PC-3 (cell line): ENCODE measurements at regions not wholly inside any gene's neighbourhood (a gene's known extent, or its start where the extent isn't known, plus 50 kb on each side); places are given as distances from the start of the nearest gene placed in this dataset.
A peak's percentile ranks its signal among the peaks of the same experiment; 100 is the strongest.

Source experiments
- ATAC-seq: fragments of 200-7000 bp; cut with Tn5 transposase; 2 replicates; pipeline ENCODE4 v1.9.1; 2020; ENCODE audit warnings: mild to moderate bottlenecking, moderate library complexity
- BruUV-seq: library from RNA; stranded (reverse); fragments of 400-500 nt; replicated peaks from 2 replicates; lab custom pipeline; 2021; lab: Mats Ljungman, UMichigan
- CTCF ChIA-PET: fragments of 300-600 bp; sonication (Branson Sonifier 250); formaldehyde crosslinking; loops from one replicate; lab custom pipeline; 2022; ENCODE audit warnings: antibody characterized with exemption; lab: Charles Lee
- POLR2A ChIA-PET: fragments of 300-600 bp; sonication (Branson Sonifier 250); formaldehyde crosslinking; loops from one replicate; lab custom pipeline; 2022; ENCODE audit warnings: antibody characterized with exemption; ENCODE audit not compliant: unreplicated experiment; lab: Charles Lee
- DNase-seq: peaks from one replicate; pipeline ENCODE4 v3.0.0-alpha.2; 2015
- H2AFZ ChIP-seq: fragments of 300-600 bp; sonication (generic); 2 replicates; pipeline ENCODE4 v1.6.0; 2016; ENCODE audit warnings: antibody characterized with exemption, low read length
- H3F3A ChIP-seq: fragments of 300-600 bp; sonication (generic); one replicate; pipeline ENCODE4 v1.6.0; 2017; ENCODE audit warnings: antibody characterized with exemption, low read length, control low read depth, mild to moderate bottlenecking; ENCODE audit not compliant: unreplicated experiment
- H3K27ac ChIP-seq: fragments of 300-600 bp; sonication (generic); 2 replicates; pipeline ENCODE4 v1.5.1; 2016; ENCODE audit warnings: mild to moderate bottlenecking, low read length
- H3K27me3 ChIP-seq: fragments of 300-600 bp; sonication (generic); 2 replicates; pipeline ENCODE4 v1.6.1; 2016; ENCODE audit warnings: low read length, mixed read lengths
- H3K36me3 ChIP-seq: fragments of 300-600 bp; sonication (generic); 2 replicates; pipeline ENCODE4 v1.6.1; 2016; ENCODE audit warnings: low read depth, mixed run types, low read length, mixed read lengths
- H3K4me1 ChIP-seq: fragments of 300-600 bp; sonication (generic); 2 replicates; pipeline ENCODE4 v1.5.1; 2016; ENCODE audit warnings: low read length; ENCODE audit not compliant: insufficient read depth
- H3K4me2 ChIP-seq: fragments of 300-600 bp; sonication (generic); 2 replicates; pipeline ENCODE4 v1.6.0; 2016; ENCODE audit warnings: low read length
- H3K4me3 ChIP-seq: fragments of 300-600 bp; sonication (generic); 2 replicates; pipeline ENCODE4 v1.5.1; 2016; ENCODE audit warnings: mild to moderate bottlenecking, low read length, mixed read lengths
- H3K79me2 ChIP-seq: fragments of 300-600 bp; sonication (generic); 2 replicates; pipeline ENCODE4 v1.6.1; 2017; ENCODE audit warnings: low read length, mixed read lengths
- H3K9ac ChIP-seq: fragments of 300-600 bp; sonication (generic); 2 replicates; pipeline ENCODE4 v1.6.0; 2016; ENCODE audit warnings: mild to moderate bottlenecking, low read length
- H3K9me2 ChIP-seq: fragments of 300-600 bp; sonication (generic); replicated peaks from 2 replicates; pipeline ENCODE4 v1.6.1; 2016; ENCODE audit warnings: mixed run types, low read length, mixed read lengths
- H3K9me3 ChIP-seq: fragments of 300-600 bp; sonication (generic); 2 replicates; pipeline ENCODE4 v1.6.1; 2016; ENCODE audit warnings: low read length, mixed read lengths
- H4K20me1 ChIP-seq: fragments of 300-600 bp; sonication (generic); 2 replicates; pipeline ENCODE4 v1.6.1; 2016; ENCODE audit warnings: low read length, mixed read lengths
- CTCF ChIP-seq: fragments of 300-600 bp; sonication (generic); conservative IDR thresholded peaks from 2 replicates; pipeline ENCODE4 v1.5.1; 2017; ENCODE audit warnings: antibody characterized with exemption, low read depth, mild to moderate bottlenecking, low read length
- EZH2 ChIP-seq: fragments of 300-600 bp; sonication (generic); IDR thresholded peaks from one replicate; pipeline ENCODE4 v1.6.1; 2017; ENCODE audit warnings: antibody characterized with exemption, mild to moderate bottlenecking, low read length; ENCODE audit not compliant: unreplicated experiment
- EZH2phosphoT487 ChIP-seq: fragments of 300-600 bp; sonication (generic); IDR thresholded peaks from 2 replicates; pipeline ENCODE4 v1.6.1; 2018; ENCODE audit warnings: mild to moderate bottlenecking, antibody characterized with exemption, low read length, borderline replicate concordance
- intact Hi-C: fragments of 100-400 bp; cut with micrococcal nuclease; formaldehyde crosslinking; loops from 2 replicates; pipeline ENCODE4 v1.9.0; 2023

- no peaks in the 10 kb centered on the region for H3K79me2 ChIP-seq
- BruUV-seq: no TSS peak
- ATAC-seq: no peak
- H2AFZ ChIP-seq: no peak overlapping the region
- intact Hi-C loops: no loop called here
- no peaks in the 10 kb centered on the region for H3K27me3 ChIP-seq
- TF ChIP-seq CTCF: no peak
- no peak for TF ChIP-seq EZH2phosphoT487
- TF ChIP-seq EZH2: no peak
- no peak overlapping the region for H3K4me2 ChIP-seq
- H3K4me1 ChIP-seq: no peaks in the 10 kb centered on the region
- H3F3A ChIP-seq: no peaks in the 10 kb centered on the region
- H3K4me3 ChIP-seq: no peak overlapping the region
- no peaks in the 10 kb centered on the region for H3K36me3 ChIP-seq
- ChIA-PET CTCF (no interaction called here), POLR2A (interaction anchor here (0.7 kb wide), 1 partner anchor 26 kb away, joined by 3 read pairs; no protein-coding TSS in a partner anchor)
- no peaks in the 10 kb centered on the region for H4K20me1 ChIP-seq
- DNase-seq: no peak
- no peaks in the 10 kb centered on the region for H3K9me3 ChIP-seq
- no peak overlapping the region for H3K27ac ChIP-seq
- H3K9me2 ChIP-seq: no peaks in the 10 kb centered on the region; the same call in 1 of the 2 replicates
- H3K9ac ChIP-seq: no peak overlapping the region
These were observed 669.7 kb downstream of the RNF144A start for GRCh38 chr2:7586898-7587297.

GRCh38 chr2:7588295-7588694, 671.1 kb downstream of the RNF144A start:
- ChIA-PET CTCF (no interaction called here), POLR2A (no interaction called here)
- no peak overlapping the region for H3K4me3 ChIP-seq
- no peak overlapping the region for H3K27ac ChIP-seq
- no peaks in the 10 kb centered on the region for H3K4me1 ChIP-seq
- TF ChIP-seq EZH2phosphoT487 (no peak), EZH2 (no peak), CTCF (no peak)
- H3K9me3 ChIP-seq: no peaks in the 10 kb centered on the region
- H3K36me3 ChIP-seq: no peaks in the 10 kb centered on the region
- H3F3A ChIP-seq: no peaks in the 10 kb centered on the region
- no TSS peak for BruUV-seq
- intact Hi-C loops: loop anchor here (1.0 kb wide), 1 partner anchor 161 kb away; no protein-coding TSS in a partner anchor
- no peaks in the 10 kb centered on the region for H3K79me2 ChIP-seq
- DNase-seq (peak; percentile 30), ATAC-seq (peak; percentile 43)
- H3K4me2 ChIP-seq: no peak overlapping the region
- no peaks in the 10 kb centered on the region; the same call in 1 of the 2 replicates for H3K9me2 ChIP-seq
- H3K9ac ChIP-seq: no peak overlapping the region
- H4K20me1 ChIP-seq: no peaks in the 10 kb centered on the region
- H3K27me3 ChIP-seq: no peaks in the 10 kb centered on the region
- H2AFZ ChIP-seq: no peak overlapping the region

- ATAC-seq (no peak), DNase-seq (no peak)
- TF ChIP-seq EZH2 (no peak), CTCF (no peak), EZH2phosphoT487 (no peak)
- H3K4me3 ChIP-seq: no peak overlapping the region
- no peak overlapping the region for H3K4me2 ChIP-seq
- no peak overlapping the region for H3K9ac ChIP-seq
- H3K36me3 ChIP-seq: no peaks in the 10 kb centered on the region
- intact Hi-C loops: no loop called here
- no peaks in the 10 kb centered on the region for H3F3A ChIP-seq
- CTCF ChIA-PET: interaction anchor here (0.6 kb wide), 1 partner anchor 71 kb away, joined by 3 read pairs; no protein-coding TSS in a partner anchor
- no peaks in the 10 kb centered on the region for H3K79me2 ChIP-seq
- no peaks in the 10 kb centered on the region for H3K27me3 ChIP-seq
- BruUV-seq: no TSS peak
- H3K9me3 ChIP-seq: no peaks in the 10 kb centered on the region
- no peaks in the 10 kb centered on the region for H3K9me2 ChIP-seq
- no peaks in the 10 kb centered on the region for H3K4me1 ChIP-seq
- POLR2A ChIA-PET: no interaction called here
- H4K20me1 ChIP-seq: no peaks in the 10 kb centered on the region
- H2AFZ ChIP-seq: no peak overlapping the region
- no peak overlapping the region for H3K27ac ChIP-seq
These were observed 675.5 kb downstream of the RNF144A start for GRCh38 chr2:7592618-7593140.
